GM18867 (cell line): ENCODE measurements at regions not wholly inside any gene's neighbourhood (a gene's known extent, or its start where the extent isn't known, plus 50 kb on each side); places are given as distances from the start of the nearest gene placed in this dataset.

Experiments used
- ATAC-seq: cut with Tn5 transposase; IDR thresholded peaks from one replicate; pipeline ENCODE4 v1.9.1; 2021; ENCODE audit warnings: mild to moderate bottlenecking, moderate library complexity; ENCODE audit not compliant: unreplicated experiment

DNA sequence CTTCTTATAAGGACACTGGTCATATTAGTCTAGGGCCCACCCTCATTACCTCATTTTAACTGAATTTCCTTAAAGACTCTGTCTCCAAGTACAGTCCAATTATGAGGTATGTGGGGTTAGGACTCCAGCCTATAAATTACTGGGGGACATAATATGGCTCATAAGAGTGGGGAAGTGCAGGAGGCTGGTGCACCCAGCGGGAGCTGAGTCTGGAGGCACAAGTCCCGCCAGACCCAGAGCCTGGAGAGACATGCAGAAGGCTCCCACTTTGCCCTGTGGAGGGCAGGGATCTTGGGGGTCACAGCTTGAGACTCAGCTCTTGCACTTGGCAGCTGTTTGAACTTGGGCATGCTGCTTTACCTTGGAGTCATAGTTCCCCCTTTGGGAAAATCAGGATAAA, 250.4 kb downstream of the RHOU start:
- ATAC-seq, result no peak

DNA sequence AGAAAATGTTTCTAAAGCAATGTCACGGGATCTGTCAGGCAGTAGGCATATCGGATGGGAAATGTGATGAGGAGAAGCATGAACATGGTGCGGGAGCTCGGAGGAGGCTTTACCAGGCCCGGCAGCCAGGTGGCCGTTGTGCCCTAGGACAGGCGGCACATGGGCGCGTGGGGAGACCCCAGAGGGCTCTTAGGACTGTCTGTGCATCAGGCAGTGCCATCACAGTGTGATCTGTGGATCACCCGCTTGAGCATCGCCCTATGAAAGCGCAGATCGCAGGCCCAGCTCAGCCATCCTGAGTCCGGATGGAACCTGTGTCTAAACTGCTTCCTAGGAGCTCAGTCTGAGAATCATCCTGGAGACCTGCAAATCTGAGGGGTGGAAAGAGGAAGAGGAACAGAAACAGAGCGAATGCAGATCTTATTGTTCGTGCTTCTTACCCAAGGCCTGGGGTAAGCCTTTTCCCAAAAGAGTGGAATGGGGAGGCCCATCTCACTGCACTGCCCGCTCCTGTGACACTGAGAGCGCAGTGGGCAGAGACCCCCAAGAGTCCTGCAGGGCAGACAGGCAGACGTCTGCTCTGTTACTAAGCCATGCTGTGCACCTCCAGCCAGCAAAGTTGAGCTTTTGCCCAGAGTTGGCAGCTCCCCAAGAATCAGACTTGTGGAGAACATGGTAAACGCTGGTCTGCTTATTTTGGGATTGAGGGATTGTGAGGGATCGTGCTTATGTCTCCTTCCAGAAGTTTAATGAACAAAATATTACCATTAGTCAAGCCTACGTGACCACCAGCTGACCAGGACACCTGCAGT, 251.0 kb downstream of the RHOU start:
- no peak for ATAC-seq

- no peak for ATAC-seq
Observed at GRCh38 chr1:228987286-228987685, 252.0 kb downstream of the RHOU start.

DNA sequence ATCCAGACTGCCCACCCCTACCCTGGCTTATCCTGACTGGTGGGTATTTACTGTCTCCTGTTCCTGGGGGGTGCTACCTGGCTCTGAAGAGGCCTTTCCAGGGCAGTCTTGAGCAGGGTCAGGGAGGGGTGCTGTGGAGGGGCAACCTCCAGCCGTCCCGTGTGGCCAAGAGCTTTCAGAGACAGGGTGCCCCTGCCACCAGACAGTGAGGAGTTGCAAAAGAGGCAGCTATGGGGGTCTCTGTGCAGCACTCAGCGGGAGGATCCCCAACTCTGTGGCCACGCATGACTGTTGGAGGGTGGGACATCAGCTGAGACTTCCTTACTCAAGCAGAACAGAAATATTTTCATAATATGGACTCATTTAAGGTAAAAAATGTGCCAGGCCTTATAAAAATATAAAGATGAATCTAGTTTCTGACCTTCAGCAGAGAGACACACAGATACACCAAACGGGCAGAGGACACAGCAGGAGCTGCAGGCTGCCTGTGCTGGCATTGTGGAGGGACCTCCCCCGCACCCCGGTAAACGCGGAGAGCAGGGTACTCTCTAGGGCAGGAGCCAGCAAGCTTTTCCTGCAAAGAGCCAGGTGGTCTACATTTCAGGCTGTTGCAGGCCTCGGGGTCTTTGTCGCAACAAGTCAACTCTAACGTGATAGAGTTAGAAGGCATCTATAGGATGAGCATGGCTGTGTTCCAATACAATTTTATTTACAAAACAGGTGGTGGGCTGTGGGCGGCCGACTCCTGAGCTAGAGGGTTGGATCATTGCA, 252.6 kb downstream of the RHOU start:
- ATAC-seq, result no peak

DNA sequence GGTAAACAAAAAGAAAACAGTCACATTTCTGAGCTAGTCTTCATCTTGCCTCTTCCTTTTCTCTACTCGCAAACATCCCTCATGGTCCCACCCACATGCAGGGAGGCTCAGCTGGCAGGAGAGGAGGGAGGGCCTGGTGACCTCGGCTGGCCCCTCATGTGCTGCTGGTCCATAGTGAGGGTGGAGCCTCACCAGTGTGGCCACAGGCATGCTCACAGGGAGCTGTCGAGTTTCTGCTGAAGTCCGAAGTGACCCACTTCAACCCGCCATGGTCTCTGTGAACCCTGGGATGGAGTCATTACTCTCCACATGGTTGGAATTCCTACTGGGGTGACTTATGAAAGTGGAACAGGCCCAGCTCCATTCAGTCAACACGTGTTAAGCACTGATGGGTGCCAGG, 253.4 kb downstream of the RHOU start:
- no peak for ATAC-seq

DNA sequence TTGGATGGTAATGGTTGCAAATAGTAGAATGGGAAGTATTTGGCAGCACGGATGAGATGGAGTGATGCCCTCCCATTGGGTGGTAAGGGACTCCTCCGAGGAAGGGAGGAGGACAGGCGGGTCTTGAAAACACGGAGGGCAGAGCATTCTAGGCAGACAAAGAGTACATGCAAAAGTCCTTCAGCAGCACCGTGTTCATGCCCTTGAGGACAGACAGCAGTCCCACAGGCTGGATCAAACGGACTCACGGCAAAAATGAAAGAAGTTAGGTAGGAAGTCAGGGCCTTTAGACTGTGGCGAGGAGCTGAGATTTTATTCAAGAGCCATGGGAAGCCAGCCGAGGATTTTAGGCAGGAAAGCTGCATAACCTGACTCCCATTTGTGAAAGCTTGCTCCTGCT, 253.9 kb downstream of the RHOU start:
- no peak for ATAC-seq

- ATAC-seq, result no peak
Observed at GRCh38 chr1:228989676-228989991, 254.4 kb downstream of the RHOU start.

GRCh38 chr1:228989992-228990827, 254.9 kb downstream of the RHOU start:
- no peak for ATAC-seq

DNA sequence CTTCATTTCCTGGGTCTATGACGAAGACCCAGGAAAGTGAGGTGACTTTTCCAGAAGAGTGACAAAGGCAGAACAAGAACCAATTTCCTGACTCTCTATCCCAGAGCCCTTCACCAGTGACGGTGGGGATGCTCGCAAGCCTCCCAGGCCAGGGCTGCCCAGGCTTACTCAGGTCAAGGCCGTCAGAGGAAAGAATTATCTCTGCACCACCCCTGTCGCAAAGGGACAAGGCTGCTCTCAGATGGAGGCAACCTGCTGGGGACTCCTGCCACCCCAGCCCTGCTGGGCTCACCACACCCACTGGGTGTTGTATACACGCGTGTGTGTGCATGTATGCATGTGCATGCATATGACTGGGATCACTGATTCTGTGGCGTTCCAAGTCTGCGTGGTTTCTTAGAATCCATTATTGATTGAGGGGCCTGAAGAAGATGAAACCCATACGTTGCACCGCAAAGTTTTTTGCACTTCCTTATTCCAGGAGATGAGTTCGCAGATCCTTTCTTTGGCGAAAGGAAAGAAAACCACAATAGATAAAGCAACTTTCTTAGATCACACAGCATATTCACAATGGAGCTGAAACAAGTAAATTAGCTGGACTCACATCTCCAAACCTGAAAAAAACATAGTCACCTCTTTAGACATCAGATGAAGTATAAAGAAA, 255.8 kb downstream of the RHOU start:
- ATAC-seq, result no peak

DNA sequence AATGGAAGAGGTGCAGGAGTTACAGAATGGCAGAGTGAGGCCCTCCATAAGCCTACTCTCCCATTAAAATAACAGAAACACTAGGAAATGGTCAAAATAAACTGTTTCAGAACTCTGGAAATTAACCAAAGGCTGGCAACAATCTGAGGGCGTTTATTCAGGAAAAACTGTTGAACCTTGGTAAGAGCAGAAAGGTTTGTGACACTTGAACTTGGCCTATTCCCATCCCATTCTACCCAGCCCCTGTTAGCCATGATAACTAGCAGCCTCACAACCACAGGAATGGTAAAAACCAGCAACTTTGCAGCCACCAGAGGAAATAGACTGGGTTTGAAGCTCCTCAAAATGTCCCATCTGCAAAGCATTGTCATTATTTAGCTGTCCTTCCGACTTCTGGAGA, 256.8 kb downstream of the RHOU start:
- no peak for ATAC-seq

- ATAC-seq, result no peak
Observed at GRCh38 chr1:228992907-228993535, 257.7 kb downstream of the RHOU start.

GRCh38 chr1:228994676-228995594, 259.7 kb downstream of the RHOU start:
- no peak for ATAC-seq

GRCh38 chr1:228996281-228996680, 261.0 kb downstream of the RHOU start:
- ATAC-seq, result no peak

GRCh38 chr1:228997721-228998144, 262.5 kb downstream of the RHOU start:
- ATAC-seq, result no peak

- ATAC-seq, result no peak
Observed at GRCh38 chr1:228998179-228998578, 262.9 kb downstream of the RHOU start.

- no peak for ATAC-seq
Observed at GRCh38 chr1:228999446-229000170, 264.3 kb downstream of the RHOU start.

DNA sequence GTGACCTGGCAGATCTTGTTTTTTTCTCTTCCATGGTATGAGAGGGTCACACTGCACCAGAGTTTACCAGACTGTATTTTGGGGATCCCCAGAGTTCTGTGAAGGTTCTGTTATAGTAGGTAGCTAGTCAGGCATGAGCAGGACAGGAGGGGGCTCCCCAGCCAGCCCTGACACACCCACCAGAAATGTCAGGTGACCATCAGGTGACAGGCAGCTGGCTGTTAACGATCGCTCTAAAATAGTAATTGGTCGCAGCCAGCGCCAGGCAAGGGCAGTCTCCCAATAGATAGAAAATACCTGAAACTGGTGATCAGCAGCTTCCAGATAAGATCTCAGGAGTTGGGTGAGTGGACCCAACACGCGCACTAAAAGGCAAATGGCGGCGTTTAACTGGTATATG, 264.9 kb downstream of the RHOU start:
- ATAC-seq, result no peak

DNA sequence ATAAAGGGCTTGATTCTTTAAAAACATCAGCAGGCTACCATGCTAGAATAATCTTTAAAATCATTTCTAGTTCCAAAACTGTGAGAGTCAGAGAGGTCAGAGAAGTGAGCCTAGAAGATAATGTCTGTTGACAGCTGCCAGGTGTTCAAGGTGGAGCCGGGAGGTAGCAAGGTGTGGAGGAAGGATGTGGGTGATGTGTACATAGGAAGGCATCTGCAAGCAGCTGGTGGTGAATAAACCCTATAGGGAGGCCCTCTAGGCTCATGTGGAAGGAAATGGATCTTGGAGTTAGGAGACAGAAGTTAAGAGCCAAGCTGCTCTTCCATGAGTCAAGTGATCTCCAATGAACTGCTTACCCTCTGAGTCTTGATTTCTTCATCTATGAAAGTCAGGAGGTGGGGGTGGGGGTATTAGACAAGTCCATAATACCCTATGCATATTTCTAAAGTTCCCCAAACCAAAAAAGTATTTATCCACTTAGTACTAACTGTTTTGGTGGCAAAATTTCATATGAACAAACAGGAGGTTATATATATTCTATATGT, 266.3 kb downstream of the RHOU start:
- no peak for ATAC-seq

DNA sequence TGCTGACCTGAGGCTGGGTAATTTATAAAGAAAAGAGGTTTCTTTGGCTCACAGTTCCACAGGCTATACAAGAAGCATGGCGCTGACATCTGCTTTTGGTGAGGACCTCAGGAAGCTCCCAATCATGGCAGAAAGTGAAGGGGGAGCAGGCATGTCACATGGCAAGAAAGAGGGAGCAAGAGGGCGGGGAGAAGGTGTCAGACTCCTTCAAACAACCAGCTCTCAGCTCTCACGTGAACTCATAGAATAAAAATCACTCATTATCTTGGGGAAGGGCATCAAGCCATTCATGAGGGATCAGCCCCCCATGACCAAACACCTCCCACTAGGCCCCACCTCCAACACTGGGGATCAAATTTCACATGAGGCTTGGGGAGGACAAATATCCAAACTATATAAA, 266.8 kb downstream of the RHOU start:
- ATAC-seq, result no peak
